Epithelial cell of proximal tubule (primary cell): ENCODE measurements at regions not wholly inside any gene's neighbourhood (a gene's known extent, or its start where the extent isn't known, plus 50 kb on each side); places are given as distances from the start of the nearest gene placed in this dataset.

Experiments
- DNase-seq: peaks from one replicate; pipeline ENCODE4 v3.0.0-alpha.2; 2011; ENCODE audit warnings: low read depth
- H3K4me3 ChIP-seq: 2 replicates; pipeline ENCODE4 v1.5.1; 2011; ENCODE audit warnings: low read depth, mild to moderate bottlenecking, low read length
- CTCF ChIP-seq: conservative IDR thresholded peaks from 2 replicates; pipeline ENCODE4 v1.5.1; 2012; ENCODE audit warnings: low read depth, mild to moderate bottlenecking, low read length

GRCh38 chr2:150090031-150090430 is 397.4 kb downstream of the RND3 start:
- no peak for TF ChIP-seq CTCF
- DNase-seq: no peak
- no peak overlapping the region for H3K4me3 ChIP-seq

GRCh38 chr2:150088538-150088937 is 398.9 kb downstream of the RND3 start:
- DNase-seq: no peak
- no peak overlapping the region for H3K4me3 ChIP-seq
- TF ChIP-seq CTCF: no peak

GRCh38 chr2:150085478-150085877 is 402.0 kb downstream of the RND3 start:
- no peak for DNase-seq
- TF ChIP-seq CTCF: no peak
- H3K4me3 ChIP-seq: no peak overlapping the region

GRCh38 chr2:150081775-150082481 is 405.5 kb downstream of the RND3 start:
- no peak for TF ChIP-seq CTCF
- H3K4me3 ChIP-seq: no peak overlapping the region
- no peak for DNase-seq

- no peak for TF ChIP-seq CTCF
- peak; percentile 16 for DNase-seq
Measured at GRCh38 chr2:150076281-150076680, 411.2 kb downstream of the RND3 start.

GRCh38 chr2:150075831-150076230 is 411.6 kb downstream of the RND3 start:
- no peak for TF ChIP-seq CTCF
- DNase-seq: peak; percentile 37
- no peak overlapping the region for H3K4me3 ChIP-seq

More at GRCh38 chr2:150076281-150076680, 411.2 kb downstream of the RND3 start:
- no peak overlapping the region for H3K4me3 ChIP-seq

GRCh38 chr2:150066490-150066889 is 421.0 kb downstream of the RND3 start:
- no peak overlapping the region for H3K4me3 ChIP-seq
- TF ChIP-seq CTCF: no peak
- no peak for DNase-seq
